ENCODE measurements at regions not wholly inside any gene's neighbourhood (a gene's known extent, or its start where the extent isn't known, plus 50 kb on each side); places are given as distances from the start of the nearest gene placed in this dataset.

DNA sequence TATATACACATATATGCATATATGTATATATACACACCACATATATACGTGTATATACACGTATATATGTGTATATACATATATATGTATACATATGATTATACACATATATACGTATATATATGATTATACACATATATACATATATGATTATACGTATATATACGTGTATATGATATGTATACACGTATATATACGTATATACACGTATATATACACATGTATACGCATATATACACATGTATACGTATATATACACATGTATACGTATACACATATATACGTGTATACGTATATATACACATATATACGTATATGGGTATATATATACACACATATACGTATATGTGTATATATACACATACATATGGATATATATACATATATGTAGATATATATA, 62.1 kb upstream of the HMGXB4 start:
- no peak overlapping the region for H3K4me3 ChIP-seq (ENCODE audit: low read length in 3 of 3)
- intact Hi-C loops (cut with DNase I), result no loop called here
- FAIRE-seq, result peak; percentile 87
- no peak for DNase-seq
- no peak overlapping the region for H3K27ac ChIP-seq (ENCODE audit: low read depth in 2 of 2, low read length in 2 of 2)
- H3K9me3 ChIP-seq (ENCODE audit: control insufficient read depth in 2 of 3, insufficient read depth in 1 of 3, low read length in 3 of 3), result peaks cover 0 to 3% (median 0%) of the 10 kb centered on the region in 3 donors
- H3K4me1 ChIP-seq (ENCODE audit: control insufficient read depth in 2 of 3, insufficient read depth in 2 of 3, low read depth in 1 of 3, low read length in 3 of 3), result no peaks in the 10 kb centered on the region
- no peak for TF ChIP-seq CTCF (IDR thresholded peaks at IDR 0.05; ENCODE audit: borderline replicate concordance, extremely low read depth, insufficient read depth)
- no peaks in the 10 kb centered on the region for H3K36me3 ChIP-seq (ENCODE audit: control insufficient read depth in 2 of 3, insufficient read depth in 3 of 3, low read length in 3 of 3)
- no peaks in the 10 kb centered on the region for H3K27me3 ChIP-seq (ENCODE audit: control insufficient read depth, insufficient read depth, low read length)
- H3K9ac ChIP-seq (ENCODE audit: low read length in 3 of 3), result no peak overlapping the region

DNA sequence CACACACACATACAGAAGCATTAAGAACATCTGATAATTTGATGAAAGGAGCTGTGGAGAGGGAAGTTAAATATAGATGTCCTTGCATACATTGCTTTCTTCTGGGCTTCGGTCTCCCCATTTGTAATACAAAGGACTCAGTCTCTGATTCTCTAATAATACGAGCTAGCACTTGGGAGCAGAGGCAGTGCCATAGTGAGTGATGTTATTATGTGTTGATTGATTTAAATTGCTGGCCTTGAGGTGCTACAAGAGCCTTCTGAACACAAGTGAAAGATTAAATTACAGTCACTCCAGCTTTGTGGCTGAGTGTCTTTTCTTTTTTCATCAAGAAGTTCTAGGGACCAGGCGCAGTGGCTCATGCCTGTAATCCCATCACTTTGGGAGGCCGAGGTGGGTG, 61.5 kb upstream of the HMGXB4 start:
- Histone ChIP-seq H3K9ac (ENCODE audit: low read length in 3 of 3) (no peak overlapping the region), H3K36me3 (ENCODE audit: control insufficient read depth in 2 of 3, insufficient read depth in 3 of 3, low read length in 3 of 3) (no peaks in the 10 kb centered on the region), H3K4me1 (ENCODE audit: control insufficient read depth in 2 of 3, insufficient read depth in 2 of 3, low read depth in 1 of 3, low read length in 3 of 3) (no peaks in the 10 kb centered on the region), H3K27ac (ENCODE audit: low read depth in 2 of 2, low read length in 2 of 2) (no peak overlapping the region), H3K9me3 (ENCODE audit: control insufficient read depth in 2 of 3, insufficient read depth in 1 of 3, low read length in 3 of 3) (no peaks in the 10 kb centered on the region), H3K4me3 (ENCODE audit: low read length in 3 of 3) (no peak overlapping the region), H3K27me3 (ENCODE audit: control insufficient read depth, insufficient read depth, low read length) (no peaks in the 10 kb centered on the region)
- no peak for TF ChIP-seq CTCF (IDR thresholded peaks at IDR 0.05; ENCODE audit: borderline replicate concordance, extremely low read depth, insufficient read depth)
- intact Hi-C loops (cut with DNase I), result no loop called here
- DNase-seq (no peak), FAIRE-seq (no peak)

DNA sequence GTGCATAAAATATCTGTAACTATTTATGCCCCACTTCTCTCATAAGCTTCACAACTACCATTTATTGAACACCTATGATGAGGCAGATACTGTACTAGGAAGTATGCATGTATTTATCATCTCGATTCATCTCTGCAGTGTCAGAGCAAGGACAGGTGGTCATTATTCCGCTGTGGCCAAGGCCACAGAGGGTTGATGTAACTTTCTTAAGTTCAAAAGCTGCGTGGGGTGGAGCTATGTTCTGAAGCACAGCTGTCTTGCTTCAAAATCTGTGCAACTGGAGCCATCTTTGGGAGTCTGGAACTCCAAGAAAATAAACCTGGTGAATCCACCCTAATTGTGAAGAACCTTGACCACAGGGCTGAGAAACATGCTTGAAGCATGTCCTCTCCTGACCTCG, 60.2 kb upstream of the HMGXB4 start:
- no peak for FAIRE-seq
- no peak overlapping the region for H3K4me3 ChIP-seq (ENCODE audit: low read length in 3 of 3)

More for the DNA sequence above, 60.2 kb upstream of the HMGXB4 start:
- intact Hi-C loops (cut with DNase I), result no loop called here
- H3K27me3 ChIP-seq (ENCODE audit: control insufficient read depth, insufficient read depth, low read length), result no peaks in the 10 kb centered on the region
- no peak overlapping the region for H3K9ac ChIP-seq (ENCODE audit: low read length in 3 of 3)
- no peak overlapping the region for H3K27ac ChIP-seq (ENCODE audit: low read depth in 2 of 2, low read length in 2 of 2)
- DNase-seq, result peak in 1 of 5 donors; percentile 15
- no peak for TF ChIP-seq CTCF (IDR thresholded peaks at IDR 0.05; ENCODE audit: borderline replicate concordance, extremely low read depth, insufficient read depth)
- H3K9me3 ChIP-seq (ENCODE audit: control insufficient read depth in 2 of 3, insufficient read depth in 1 of 3, low read length in 3 of 3), result no peaks in the 10 kb centered on the region
- no peaks in the 10 kb centered on the region for H3K36me3 ChIP-seq (ENCODE audit: control insufficient read depth in 2 of 3, insufficient read depth in 3 of 3, low read length in 3 of 3)
- H3K4me1 ChIP-seq (ENCODE audit: control insufficient read depth in 2 of 3, insufficient read depth in 2 of 3, low read depth in 1 of 3, low read length in 3 of 3), result no peaks in the 10 kb centered on the region

Data from kidney (tissue), 13 donors.